GM21717 (cell line): ENCODE measurements at regions not wholly inside any gene's neighbourhood (a gene's known extent, or its start where the extent isn't known, plus 50 kb on each side); places are given as distances from the start of the nearest gene placed in this dataset.
"Not testable (repeated sequence)": the region's sequence is repeated elsewhere in the genome, so short reads cannot be mapped to it uniquely, and the experiment has no call there.

Experiments used
- ATAC-seq: cut with Tn5 transposase; IDR thresholded peaks from one replicate; pipeline ENCODE4 v1.9.1; 2021; ENCODE audit warnings: mild to moderate bottlenecking, moderate library complexity; ENCODE audit not compliant: unreplicated experiment

- no peak for ATAC-seq
These were observed 388.1 kb downstream of the KCNRG start for GRCh38 chr13:50403311-50403710.

- no peak for ATAC-seq
These were observed 388.9 kb downstream of the KCNRG start for GRCh38 chr13:50404116-50404515.

- no peak for ATAC-seq
These were observed 389.5 kb downstream of the KCNRG start for GRCh38 chr13:50404769-50405168.

- ATAC-seq: no peak
These were observed 391.6 kb downstream of the KCNRG start for GRCh38 chr13:50406831-50407230.

GRCh38 chr13:50408068-50408467 lies 392.8 kb downstream of the KCNRG start:
- no peak for ATAC-seq

GRCh38 chr13:50409220-50409619 lies 394.0 kb downstream of the KCNRG start:
- ATAC-seq: no peak

- no peak for ATAC-seq
These were observed 395.9 kb downstream of the KCNRG start for GRCh38 chr13:50410921-50411746.

GRCh38 chr13:50412046-50412617 lies 396.9 kb downstream of the KCNRG start:
- no peak for ATAC-seq

GRCh38 chr13:50414640-50415039 lies 399.4 kb downstream of the KCNRG start:
- no peak for ATAC-seq

- ATAC-seq: no peak
These were observed 400.2 kb downstream of the KCNRG start for GRCh38 chr13:50415428-50415827.

GRCh38 chr13:50417597-50417996 lies 402.4 kb downstream of the KCNRG start:
- no peak for ATAC-seq

GRCh38 chr13:50419331-50419865 lies 404.2 kb downstream of the KCNRG start:
- ATAC-seq: no peak

- no peak for ATAC-seq
These were observed 404.7 kb downstream of the KCNRG start for GRCh38 chr13:50419896-50420295.

GRCh38 chr13:50420718-50421472 lies 405.7 kb downstream of the KCNRG start:
- ATAC-seq: no peak

GRCh38 chr13:50421473-50422130 lies 406.4 kb downstream of the KCNRG start:
- no peak for ATAC-seq

GRCh38 chr13:50422181-50423148 lies 407.2 kb downstream of the KCNRG start:
- no peak for ATAC-seq

- no peak for ATAC-seq
These were observed 409.7 kb downstream of the KCNRG start for GRCh38 chr13:50424993-50425392.

GRCh38 chr13:50425772-50426171 lies 410.5 kb downstream of the KCNRG start:
- ATAC-seq: no peak

GRCh38 chr13:50426927-50427326 lies 411.7 kb downstream of the KCNRG start:
- ATAC-seq: no peak

GRCh38 chr13:50427511-50427910 lies 412.3 kb downstream of the KCNRG start:
- ATAC-seq: not testable (repeated sequence)
